ENCODE measurements at regions not wholly inside any gene's neighbourhood (a gene's known extent, or its start where the extent isn't known, plus 50 kb on each side); places are given as distances from the start of the nearest gene placed in this dataset.
"Not testable (repeated sequence)": the region's sequence is repeated elsewhere in the genome, so short reads cannot be mapped to it uniquely, and the experiment has no call there.

DNA sequence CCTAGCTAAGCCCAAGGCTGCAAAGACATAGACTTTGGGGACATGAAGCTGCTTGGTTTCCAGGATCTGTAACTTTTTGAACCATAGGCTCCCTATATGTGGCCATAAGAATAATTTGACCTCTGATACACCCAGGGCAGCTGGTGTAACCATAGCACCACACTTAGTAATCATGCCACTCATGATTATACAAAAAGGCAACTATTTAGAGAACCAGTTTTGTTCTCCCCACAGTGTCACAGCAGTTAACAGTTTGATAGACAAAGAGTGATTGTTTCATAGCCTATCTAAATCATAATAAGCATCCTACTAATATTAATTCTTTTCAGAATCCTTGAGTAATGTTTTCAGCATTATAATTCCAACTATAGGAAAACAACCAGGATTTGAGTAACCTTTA lies 334.9 kb downstream of the NEK10 start:
- no peak overlapping the region for H3K4me3 ChIP-seq (ENCODE audit: low read length)
- H3K9me3 ChIP-seq (ENCODE audit: control insufficient read depth, insufficient read depth, low read length), result no peaks in the 10 kb centered on the region
- no peaks in the 10 kb centered on the region for H3K27me3 ChIP-seq (ENCODE audit: control insufficient read depth, insufficient read depth, low read length)
- DNase-seq (ENCODE audit: low read depth, low spot score), result no peak
- H3K27ac ChIP-seq (ENCODE audit: low read length), result no peak overlapping the region
- H3K36me3 ChIP-seq (ENCODE audit: control insufficient read depth, insufficient read depth, low read length), result no peaks in the 10 kb centered on the region
- H3K4me1 ChIP-seq (ENCODE audit: control insufficient read depth, insufficient read depth, low read length), result no peaks in the 10 kb centered on the region

GRCh38 chr3:27040674-27041073 lies 328.5 kb downstream of the NEK10 start:
- H3K9me3 ChIP-seq (ENCODE audit: control insufficient read depth, insufficient read depth, low read length), result no peaks in the 10 kb centered on the region
- no peaks in the 10 kb centered on the region for H3K36me3 ChIP-seq (ENCODE audit: control insufficient read depth, insufficient read depth, low read length)
- no peak overlapping the region for H3K4me3 ChIP-seq (ENCODE audit: low read length)
- no peak for DNase-seq (ENCODE audit: low read depth, low spot score)
- H3K4me1 ChIP-seq (ENCODE audit: control insufficient read depth, insufficient read depth, low read length), result peaks cover 6% of the 10 kb centered on the region
- no peaks in the 10 kb centered on the region for H3K27me3 ChIP-seq (ENCODE audit: control insufficient read depth, insufficient read depth, low read length)
- no peak overlapping the region for H3K27ac ChIP-seq (ENCODE audit: low read length)

DNA sequence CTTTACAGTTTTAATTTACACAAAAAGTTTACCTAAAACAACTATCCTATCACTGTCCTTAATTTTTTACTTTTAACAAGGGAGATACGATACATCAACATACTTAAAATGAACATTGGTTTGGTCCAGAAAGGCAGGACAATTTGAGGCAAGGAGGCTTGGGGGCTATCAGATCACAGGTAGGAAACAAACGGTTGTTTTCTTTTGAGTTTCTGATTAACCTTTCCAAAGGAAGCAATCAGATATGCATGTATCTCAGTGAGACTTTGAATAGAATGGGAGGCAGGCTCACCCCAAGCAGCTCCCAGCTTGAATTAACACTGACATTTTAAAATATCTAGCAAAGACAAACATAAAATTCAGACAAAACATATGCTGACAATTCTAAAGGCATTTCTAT lies 326.6 kb downstream of the NEK10 start:
- not testable (repeated sequence) for H3K36me3 ChIP-seq (ENCODE audit: control insufficient read depth, insufficient read depth, low read length); H3K27me3 ChIP-seq (ENCODE audit: control insufficient read depth, insufficient read depth, low read length); H3K9me3 ChIP-seq (ENCODE audit: control insufficient read depth, insufficient read depth, low read length); H3K4me3 ChIP-seq (ENCODE audit: low read length); DNase-seq (ENCODE audit: low read depth, low spot score); H3K4me1 ChIP-seq (ENCODE audit: control insufficient read depth, insufficient read depth, low read length); H3K27ac ChIP-seq (ENCODE audit: low read length)
- WGBS (ENCODE audit: insufficient coverage, insufficient read length), result no CpG with 5 or more reads among the region's 2 CpGs

GRCh38 chr3:27043328-27043955 lies 325.7 kb downstream of the NEK10 start:
- Histone ChIP-seq H3K27me3 (ENCODE audit: control insufficient read depth, insufficient read depth, low read length) (no peaks in the 10 kb centered on the region), H3K4me3 (ENCODE audit: low read length) (no peak overlapping the region), H3K27ac (ENCODE audit: low read length) (peak overlapping the region; percentile 59), H3K4me1 (ENCODE audit: control insufficient read depth, insufficient read depth, low read length) (peaks cover 6% of the 10 kb centered on the region), H3K36me3 (ENCODE audit: control insufficient read depth, insufficient read depth, low read length) (no peaks in the 10 kb centered on the region), H3K9me3 (ENCODE audit: control insufficient read depth, insufficient read depth, low read length) (no peaks in the 10 kb centered on the region)
- WGBS (ENCODE audit: insufficient coverage, insufficient read length), result no CpG with 5 or more reads among the region's 8 CpGs
- DNase-seq (ENCODE audit: low read depth, low spot score), result no peak

DNA sequence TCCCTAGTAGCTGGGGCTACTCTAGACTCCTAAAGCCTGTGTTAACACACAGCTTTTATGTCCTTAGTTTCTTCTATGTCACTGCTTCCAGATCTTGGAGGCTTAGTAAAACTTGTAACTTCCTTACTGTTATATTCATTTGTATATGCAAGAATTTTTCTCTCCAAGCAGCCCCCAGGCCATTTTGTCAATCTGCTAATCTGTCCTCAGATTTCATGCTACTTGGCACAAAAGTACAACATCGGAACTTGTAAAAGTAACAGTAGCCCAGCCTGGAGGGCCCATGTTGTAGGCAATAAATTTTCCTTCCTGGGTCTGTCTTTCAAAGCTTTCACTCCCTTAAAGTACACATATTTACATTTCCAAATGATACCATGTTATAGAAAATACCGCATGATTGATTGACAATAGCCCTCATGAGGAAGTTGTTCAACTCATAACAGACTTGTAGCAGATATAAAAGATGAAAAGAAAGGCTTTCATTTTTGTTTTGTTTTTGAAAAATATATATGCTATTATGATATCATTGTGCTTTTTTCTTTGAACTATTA lies 324.2 kb downstream of the NEK10 start:
- DNase-seq (ENCODE audit: low read depth, low spot score), result no peak
- no peaks in the 10 kb centered on the region for H3K9me3 ChIP-seq (ENCODE audit: control insufficient read depth, insufficient read depth, low read length)
- H3K27ac ChIP-seq (ENCODE audit: low read length), result no peak overlapping the region
- H3K4me3 ChIP-seq (ENCODE audit: low read length), result no peak overlapping the region
- peaks cover 6% of the 10 kb centered on the region for H3K4me1 ChIP-seq (ENCODE audit: control insufficient read depth, insufficient read depth, low read length)
- no peaks in the 10 kb centered on the region for H3K36me3 ChIP-seq (ENCODE audit: control insufficient read depth, insufficient read depth, low read length)
- no peaks in the 10 kb centered on the region for H3K27me3 ChIP-seq (ENCODE audit: control insufficient read depth, insufficient read depth, low read length)
- WGBS (ENCODE audit: insufficient coverage, insufficient read length), result no CpG with 5 or more reads among the region's 2 CpGs

DNA sequence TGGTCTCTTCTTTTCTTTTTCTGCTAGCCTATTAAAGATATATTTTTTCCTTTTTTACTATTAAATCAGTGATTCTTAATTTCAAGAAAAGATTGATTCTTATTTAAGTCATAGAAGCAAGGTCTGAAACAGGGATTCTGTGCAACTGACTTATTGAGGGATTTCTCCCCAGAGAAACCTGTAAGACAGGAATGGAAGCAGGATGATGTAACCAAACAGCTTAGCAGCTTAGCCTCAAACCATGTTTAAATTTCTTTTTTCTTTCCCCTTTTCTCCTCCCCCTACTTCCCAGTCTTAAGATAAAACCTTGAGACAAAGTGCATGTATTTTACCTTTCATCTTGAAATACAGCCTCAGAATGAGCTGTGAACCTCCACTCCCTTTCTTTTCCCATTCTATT lies 322.8 kb downstream of the NEK10 start:
- no peak for DNase-seq (ENCODE audit: low read depth, low spot score)
- H3K4me3 ChIP-seq (ENCODE audit: low read length), result no peak overlapping the region
- no peak overlapping the region for H3K27ac ChIP-seq (ENCODE audit: low read length)
- no peaks in the 10 kb centered on the region; the same call in 1 of the 2 replicates for H3K36me3 ChIP-seq (ENCODE audit: control insufficient read depth, insufficient read depth, low read length)
- no peaks in the 10 kb centered on the region for H3K27me3 ChIP-seq (ENCODE audit: control insufficient read depth, insufficient read depth, low read length)
- H3K9me3 ChIP-seq (ENCODE audit: control insufficient read depth, insufficient read depth, low read length), result no peaks in the 10 kb centered on the region
- peaks cover 6% of the 10 kb centered on the region for H3K4me1 ChIP-seq (ENCODE audit: control insufficient read depth, insufficient read depth, low read length)

- Histone ChIP-seq H3K4me3 (ENCODE audit: low read length) (no peak overlapping the region), H3K36me3 (ENCODE audit: control insufficient read depth, insufficient read depth, low read length) (no peaks in the 10 kb centered on the region; the same call in 1 of the 2 replicates), H3K4me1 (ENCODE audit: control insufficient read depth, insufficient read depth, low read length) (peaks cover 1% of the 10 kb centered on the region; the same call in 1 of the 2 replicates), H3K27me3 (ENCODE audit: control insufficient read depth, insufficient read depth, low read length) (no peaks in the 10 kb centered on the region), H3K9me3 (ENCODE audit: control insufficient read depth, insufficient read depth, low read length) (no peaks in the 10 kb centered on the region; the same call in 1 of the 2 replicates), H3K27ac (ENCODE audit: low read length) (no peak overlapping the region)
- no peak for DNase-seq (ENCODE audit: low read depth, low spot score)
- no CpG with 5 or more reads among the region's 2 CpGs for WGBS (ENCODE audit: insufficient coverage, insufficient read length)
These were observed 319.4 kb downstream of the NEK10 start for GRCh38 chr3:27049792-27050191.

GRCh38 chr3:27051527-27051926 lies 317.7 kb downstream of the NEK10 start:
- not testable (repeated sequence) for H3K27me3 ChIP-seq (ENCODE audit: control insufficient read depth, insufficient read depth, low read length); H3K27ac ChIP-seq (ENCODE audit: low read length); H3K4me3 ChIP-seq (ENCODE audit: low read length); H3K4me1 ChIP-seq (ENCODE audit: control insufficient read depth, insufficient read depth, low read length); H3K36me3 ChIP-seq (ENCODE audit: control insufficient read depth, insufficient read depth, low read length); DNase-seq (ENCODE audit: low read depth, low spot score); H3K9me3 ChIP-seq (ENCODE audit: control insufficient read depth, insufficient read depth, low read length)
- no CpG with 5 or more reads among the region's 3 CpGs for WGBS (ENCODE audit: insufficient coverage, insufficient read length)

- Histone ChIP-seq H3K36me3 (ENCODE audit: control insufficient read depth, insufficient read depth, low read length) (no peaks in the 10 kb centered on the region), H3K4me1 (ENCODE audit: control insufficient read depth, insufficient read depth, low read length) (no peaks in the 10 kb centered on the region), H3K27ac (ENCODE audit: low read length) (no peak overlapping the region), H3K27me3 (ENCODE audit: control insufficient read depth, insufficient read depth, low read length) (no peaks in the 10 kb centered on the region), H3K4me3 (ENCODE audit: low read length) (no peak overlapping the region), H3K9me3 (ENCODE audit: control insufficient read depth, insufficient read depth, low read length) (no peaks in the 10 kb centered on the region; the same call in 1 of the 2 replicates)
- no peak for DNase-seq (ENCODE audit: low read depth, low spot score)
- WGBS (ENCODE audit: insufficient coverage, insufficient read length), result no CpG with 5 or more reads among the region's 2 CpGs
These were observed 312.9 kb downstream of the NEK10 start for GRCh38 chr3:27056326-27056725.

DNA sequence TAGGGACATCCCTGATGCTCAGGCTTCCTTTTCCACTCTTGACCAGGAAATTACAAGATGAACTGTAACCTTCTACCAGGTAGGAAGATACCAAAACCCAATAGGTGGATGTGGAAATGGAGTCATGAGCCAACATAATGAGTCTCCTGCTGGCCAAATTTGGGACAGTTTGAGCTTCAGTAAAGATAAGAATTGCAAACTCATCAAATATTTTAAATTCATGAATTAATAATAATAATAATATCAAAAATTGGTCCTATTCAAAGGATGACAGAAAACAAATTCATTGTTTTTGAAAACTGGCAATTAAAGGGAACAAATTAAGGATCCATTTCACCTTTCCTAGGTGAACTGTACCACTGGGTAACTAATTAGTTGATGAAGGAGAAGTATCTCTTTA lies 309.7 kb downstream of the NEK10 start:
- Histone ChIP-seq H3K36me3 (ENCODE audit: control insufficient read depth, insufficient read depth, low read length) (no peaks in the 10 kb centered on the region), H3K4me1 (ENCODE audit: control insufficient read depth, insufficient read depth, low read length) (no peaks in the 10 kb centered on the region), H3K27me3 (ENCODE audit: control insufficient read depth, insufficient read depth, low read length) (no peaks in the 10 kb centered on the region), H3K9me3 (ENCODE audit: control insufficient read depth, insufficient read depth, low read length) (no peaks in the 10 kb centered on the region), H3K4me3 (ENCODE audit: low read length) (no peak overlapping the region), H3K27ac (ENCODE audit: low read length) (no peak overlapping the region)
- no peak for DNase-seq (ENCODE audit: low read depth, low spot score)

Data from iPS DF 6.9 (cell line).